Lower leg skin (tissue), 3 donors: ENCODE measurements at regions not wholly inside any gene's neighbourhood (a gene's known extent, or its start where the extent isn't known, plus 50 kb on each side); places are given as distances from the start of the nearest gene placed in this dataset.

Source experiments
- POLR2A ChIP-seq, 2 donors: fragments of 450-650 bp; IDR thresholded peaks; one replicate each; pipeline ENCODE4 v1.6.1; 2016 to 2017; ENCODE audit warnings: antibody characterized with exemption in 2 of 2, mild to moderate bottlenecking in 1 of 2, moderate library complexity in 1 of 2
- TF ChIP-seq, protein P1 (sequence below), 3 donors: fragments of 450-650 bp; IDR thresholded peaks; one replicate each; pipeline ENCODE4 v1.5.1; 2016; ENCODE audit warnings: antibody characterized with exemption in 3 of 3, mild to moderate bottlenecking in 3 of 3, moderate library complexity in 2 of 3

DNA sequence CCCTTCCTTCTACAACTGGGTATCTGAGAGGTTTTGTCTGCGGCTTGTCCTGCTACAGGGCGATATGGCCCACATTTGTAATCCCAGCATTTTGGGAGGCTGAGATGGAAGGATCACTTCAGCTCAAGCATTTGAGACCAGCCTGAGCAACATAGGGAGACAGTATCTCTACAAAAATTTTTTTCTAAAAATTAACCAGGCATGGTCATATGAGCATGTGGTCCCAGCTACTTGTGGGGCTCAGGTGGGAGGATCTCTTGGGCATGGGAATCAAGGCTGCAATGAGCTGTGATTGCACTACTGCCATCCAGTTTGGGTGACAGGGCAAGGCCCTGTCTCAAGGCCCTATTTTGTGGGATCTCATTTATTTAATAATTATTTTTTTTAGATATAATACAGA is 420.6 kb upstream of the PABPC4L start:
- TF ChIP-seq, protein P1, sequence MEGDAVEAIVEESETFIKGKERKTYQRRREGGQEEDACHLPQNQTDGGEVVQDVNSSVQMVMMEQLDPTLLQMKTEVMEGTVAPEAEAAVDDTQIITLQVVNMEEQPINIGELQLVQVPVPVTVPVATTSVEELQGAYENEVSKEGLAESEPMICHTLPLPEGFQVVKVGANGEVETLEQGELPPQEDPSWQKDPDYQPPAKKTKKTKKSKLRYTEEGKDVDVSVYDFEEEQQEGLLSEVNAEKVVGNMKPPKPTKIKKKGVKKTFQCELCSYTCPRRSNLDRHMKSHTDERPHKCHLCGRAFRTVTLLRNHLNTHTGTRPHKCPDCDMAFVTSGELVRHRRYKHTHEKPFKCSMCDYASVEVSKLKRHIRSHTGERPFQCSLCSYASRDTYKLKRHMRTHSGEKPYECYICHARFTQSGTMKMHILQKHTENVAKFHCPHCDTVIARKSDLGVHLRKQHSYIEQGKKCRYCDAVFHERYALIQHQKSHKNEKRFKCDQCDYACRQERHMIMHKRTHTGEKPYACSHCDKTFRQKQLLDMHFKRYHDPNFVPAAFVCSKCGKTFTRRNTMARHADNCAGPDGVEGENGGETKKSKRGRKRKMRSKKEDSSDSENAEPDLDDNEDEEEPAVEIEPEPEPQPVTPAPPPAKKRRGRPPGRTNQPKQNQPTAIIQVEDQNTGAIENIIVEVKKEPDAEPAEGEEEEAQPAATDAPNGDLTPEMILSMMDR (IDR thresholded peaks at IDR 0.05) = no peak
- no peak for TF ChIP-seq POLR2A (IDR thresholded peaks at IDR 0.05)
